ENCODE measurements at regions not wholly inside any gene's neighbourhood (a gene's known extent, or its start where the extent isn't known, plus 50 kb on each side); places are given as distances from the start of the nearest gene placed in this dataset.

DNA sequence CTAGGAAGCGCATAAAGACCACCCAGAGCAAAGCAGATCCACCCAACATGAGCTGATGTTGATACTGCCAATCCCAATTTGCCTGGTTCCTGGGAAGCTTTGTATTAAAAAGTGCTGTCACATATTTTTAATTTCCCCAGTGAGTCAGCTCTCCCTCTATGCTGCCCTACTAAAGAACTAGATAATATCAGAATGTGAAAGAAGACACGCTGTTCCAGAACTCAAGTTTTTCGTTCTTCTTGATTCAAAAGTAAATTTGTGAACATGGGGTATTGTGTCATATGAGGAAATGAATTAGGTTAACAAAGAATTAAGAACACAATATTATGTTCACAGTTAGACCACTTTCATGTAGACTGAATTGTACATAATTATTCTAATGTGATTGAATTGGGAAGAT is 734.2 kb upstream of the ALCAM start:
- peaks cover 0 to 3% (median 0%) of the 10 kb centered on the region in 4 donors for H3K9me3 ChIP-seq (ENCODE audit: control insufficient read depth in 4 of 4, insufficient read depth in 3 of 4, low read length in 3 of 4)
- TF ChIP-seq, protein P1, sequence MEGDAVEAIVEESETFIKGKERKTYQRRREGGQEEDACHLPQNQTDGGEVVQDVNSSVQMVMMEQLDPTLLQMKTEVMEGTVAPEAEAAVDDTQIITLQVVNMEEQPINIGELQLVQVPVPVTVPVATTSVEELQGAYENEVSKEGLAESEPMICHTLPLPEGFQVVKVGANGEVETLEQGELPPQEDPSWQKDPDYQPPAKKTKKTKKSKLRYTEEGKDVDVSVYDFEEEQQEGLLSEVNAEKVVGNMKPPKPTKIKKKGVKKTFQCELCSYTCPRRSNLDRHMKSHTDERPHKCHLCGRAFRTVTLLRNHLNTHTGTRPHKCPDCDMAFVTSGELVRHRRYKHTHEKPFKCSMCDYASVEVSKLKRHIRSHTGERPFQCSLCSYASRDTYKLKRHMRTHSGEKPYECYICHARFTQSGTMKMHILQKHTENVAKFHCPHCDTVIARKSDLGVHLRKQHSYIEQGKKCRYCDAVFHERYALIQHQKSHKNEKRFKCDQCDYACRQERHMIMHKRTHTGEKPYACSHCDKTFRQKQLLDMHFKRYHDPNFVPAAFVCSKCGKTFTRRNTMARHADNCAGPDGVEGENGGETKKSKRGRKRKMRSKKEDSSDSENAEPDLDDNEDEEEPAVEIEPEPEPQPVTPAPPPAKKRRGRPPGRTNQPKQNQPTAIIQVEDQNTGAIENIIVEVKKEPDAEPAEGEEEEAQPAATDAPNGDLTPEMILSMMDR (IDR thresholded peaks at IDR 0.05; ENCODE audit: control extremely low read depth, extremely low read depth) = no peak
- no peaks in the 10 kb centered on the region for H3K4me1 ChIP-seq (ENCODE audit: control insufficient read depth in 5 of 5, insufficient read depth in 5 of 5, low read length in 5 of 5)
- ATAC-seq (ENCODE audit: insufficient read depth, low FRiP score) = no peak
- H3K9ac ChIP-seq (ENCODE audit: insufficient read depth in 1 of 2, low read length in 2 of 2) = no peak overlapping the region
- 88 to 91% methylated on average over 3 of the region's 3 CpGs for WGBS, 2 donors
- DNase-seq = no peak
- no peak overlapping the region for H3K27ac ChIP-seq (ENCODE audit: low read depth in 1 of 2, low read length in 1 of 2)
- H3K27me3 ChIP-seq (ENCODE audit: control insufficient read depth in 3 of 3, insufficient read depth in 3 of 3, low read length in 2 of 3) = no peaks in the 10 kb centered on the region
- H3K4me3 ChIP-seq = no peak overlapping the region
- no peaks in the 10 kb centered on the region for H3K36me3 ChIP-seq (ENCODE audit: control insufficient read depth in 4 of 4, insufficient read depth in 4 of 4, low read length in 4 of 4)

DNA sequence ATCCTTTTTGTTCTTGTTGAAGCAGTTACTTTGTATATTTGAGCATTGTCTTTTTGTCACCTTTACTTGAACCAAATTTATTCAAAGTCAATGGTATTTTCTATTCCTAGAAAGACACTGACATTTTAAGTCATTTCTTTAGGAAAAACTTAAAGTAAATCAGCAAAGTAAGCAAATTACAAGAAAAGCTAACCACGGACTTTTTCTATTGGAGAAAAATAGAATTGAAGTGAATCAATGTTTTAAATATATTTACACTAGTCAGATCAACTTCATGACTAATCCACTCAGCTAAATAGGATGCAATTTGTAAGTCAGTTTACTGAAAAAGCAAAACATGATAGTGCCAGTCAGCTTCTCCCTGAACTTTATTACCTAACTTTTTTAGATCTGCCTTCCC is 733.8 kb upstream of the ALCAM start:
- Histone ChIP-seq H3K4me1 (ENCODE audit: control insufficient read depth in 5 of 5, insufficient read depth in 5 of 5, low read length in 5 of 5) (no peaks in the 10 kb centered on the region), H3K4me3 (no peak overlapping the region), H3K27ac (ENCODE audit: low read depth in 1 of 2, low read length in 1 of 2) (no peak overlapping the region), H3K9ac (ENCODE audit: insufficient read depth in 1 of 2, low read length in 2 of 2) (no peak overlapping the region), H3K9me3 (ENCODE audit: control insufficient read depth in 4 of 4, insufficient read depth in 3 of 4, low read length in 3 of 4) (peaks cover 0 to 3% (median 0%) of the 10 kb centered on the region in 4 donors), H3K27me3 (ENCODE audit: control insufficient read depth in 3 of 3, insufficient read depth in 3 of 3, low read length in 2 of 3) (no peaks in the 10 kb centered on the region), H3K36me3 (ENCODE audit: control insufficient read depth in 4 of 4, insufficient read depth in 4 of 4, low read length in 4 of 4) (no peaks in the 10 kb centered on the region)
- ATAC-seq (ENCODE audit: insufficient read depth, low FRiP score) (no peak), DNase-seq (no peak)
- TF ChIP-seq, protein P1 (IDR thresholded peaks at IDR 0.05; ENCODE audit: control extremely low read depth, extremely low read depth) = no peak
- WGBS, 2 donors = 82% methylated on average over 1 of the region's 1 CpG

DNA sequence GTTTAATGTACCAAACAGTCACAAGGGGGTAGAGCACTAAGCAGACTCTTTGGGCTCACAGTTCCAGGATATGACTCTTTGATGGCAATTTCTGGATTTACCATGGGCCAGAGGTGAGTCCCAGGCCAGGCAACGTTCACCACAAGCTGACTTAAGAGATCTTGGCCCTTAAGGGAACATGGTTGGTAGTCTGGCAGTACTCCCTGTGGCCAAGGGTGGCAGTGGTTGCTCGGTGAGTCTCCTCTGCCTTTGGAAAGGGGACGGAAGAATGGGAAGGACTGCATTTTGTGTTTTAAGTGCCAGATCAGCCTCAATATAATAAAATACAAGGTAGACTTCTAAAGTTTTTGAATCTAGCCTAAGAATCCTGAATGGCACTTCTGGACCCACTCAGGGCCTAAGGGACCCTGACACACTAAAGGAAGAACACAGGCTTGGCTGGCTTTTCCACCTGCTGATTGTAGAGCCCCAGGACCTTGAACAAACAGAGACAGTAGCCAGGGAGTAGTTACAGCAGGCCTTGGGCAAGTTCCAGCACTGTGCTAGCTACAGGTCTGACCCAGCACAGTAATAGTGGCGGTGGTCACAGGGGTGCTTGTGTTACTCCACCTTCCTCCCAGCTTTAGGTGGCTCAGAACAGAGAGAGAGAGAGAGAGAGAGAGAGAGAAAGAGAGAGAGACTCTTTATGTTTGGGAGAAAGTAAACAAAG is 730.7 kb upstream of the ALCAM start:
- TF ChIP-seq, protein P1 (IDR thresholded peaks at IDR 0.05; ENCODE audit: control extremely low read depth, extremely low read depth) = no peak
- Histone ChIP-seq H3K36me3 (ENCODE audit: control insufficient read depth in 4 of 4, insufficient read depth in 4 of 4, low read length in 4 of 4) (no peaks in the 10 kb centered on the region), H3K4me1 (ENCODE audit: control insufficient read depth in 5 of 5, insufficient read depth in 5 of 5, low read length in 5 of 5) (no peaks in the 10 kb centered on the region), H3K4me3 (no peak overlapping the region), H3K27me3 (ENCODE audit: control insufficient read depth in 3 of 3, insufficient read depth in 3 of 3, low read length in 2 of 3) (no peaks in the 10 kb centered on the region), H3K9ac (ENCODE audit: insufficient read depth in 1 of 2, low read length in 2 of 2) (no peak overlapping the region), H3K9me3 (ENCODE audit: control insufficient read depth in 4 of 4, insufficient read depth in 3 of 4, low read length in 3 of 4) (peaks cover 0 to 4% (median 2%) of the 10 kb centered on the region in 4 donors), H3K27ac (ENCODE audit: low read depth in 1 of 2, low read length in 1 of 2) (no peak overlapping the region)
- ATAC-seq (ENCODE audit: insufficient read depth, low FRiP score) (no peak), DNase-seq (no peak)
- WGBS, 2 donors = 78 to 81% methylated on average over 4 of the region's 4 CpGs

DNA sequence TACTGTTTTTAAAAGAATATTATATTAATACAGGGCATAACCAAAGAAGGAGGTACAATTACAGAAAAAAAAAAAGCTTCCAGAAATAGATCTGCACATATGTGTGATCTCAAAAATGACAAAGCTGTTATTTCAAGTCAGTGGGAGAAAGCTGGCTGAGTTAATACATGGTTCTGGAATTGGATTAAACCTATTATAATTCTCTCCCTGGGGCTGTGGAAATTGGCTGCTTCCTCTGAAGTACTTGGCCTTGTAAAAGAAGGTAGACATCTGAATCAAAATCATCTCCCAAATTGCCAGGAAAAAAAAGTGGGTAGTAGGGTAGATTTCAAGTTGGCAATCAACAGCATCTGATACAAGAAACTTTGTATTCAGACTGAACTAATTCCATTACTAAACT is 723.9 kb upstream of the ALCAM start:
- no peaks in the 10 kb centered on the region for H3K36me3 ChIP-seq (ENCODE audit: control insufficient read depth in 4 of 4, insufficient read depth in 4 of 4, low read length in 4 of 4)
- TF ChIP-seq, protein P1 (IDR thresholded peaks at IDR 0.05; ENCODE audit: control extremely low read depth, extremely low read depth) = no peak
- H3K9ac ChIP-seq (ENCODE audit: insufficient read depth in 1 of 2, low read length in 2 of 2) = no peak overlapping the region
- no peak overlapping the region for H3K4me3 ChIP-seq
- no peak overlapping the region for H3K27ac ChIP-seq (ENCODE audit: low read depth in 1 of 2, low read length in 1 of 2)
- H3K4me1 ChIP-seq (ENCODE audit: control insufficient read depth in 5 of 5, insufficient read depth in 5 of 5, low read length in 5 of 5) = no peaks in the 10 kb centered on the region
- H3K27me3 ChIP-seq (ENCODE audit: control insufficient read depth in 3 of 3, insufficient read depth in 3 of 3, low read length in 2 of 3) = no peaks in the 10 kb centered on the region
- ATAC-seq (ENCODE audit: insufficient read depth, low FRiP score) (no peak), DNase-seq (peak in 1 of 3 donors; percentile 9)
- H3K9me3 ChIP-seq (ENCODE audit: control insufficient read depth in 4 of 4, insufficient read depth in 3 of 4, low read length in 3 of 4) = peaks cover 0 to 6% (median 0%) of the 10 kb centered on the region in 4 donors

Measured in lung (tissue), 11 donors.